Central memory CD4-positive, alpha-beta T cell (primary cell): ENCODE measurements at regions not wholly inside any gene's neighbourhood (a gene's known extent, or its start where the extent isn't known, plus 50 kb on each side); places are given as distances from the start of the nearest gene placed in this dataset.
"Not testable (repeated sequence)": the region's sequence is repeated elsewhere in the genome, so short reads cannot be mapped to it uniquely, and the experiment has no call there.

Experiments used
- DNase-seq: peaks from one replicate; pipeline ENCODE4 v3.0.0; 2022

DNA sequence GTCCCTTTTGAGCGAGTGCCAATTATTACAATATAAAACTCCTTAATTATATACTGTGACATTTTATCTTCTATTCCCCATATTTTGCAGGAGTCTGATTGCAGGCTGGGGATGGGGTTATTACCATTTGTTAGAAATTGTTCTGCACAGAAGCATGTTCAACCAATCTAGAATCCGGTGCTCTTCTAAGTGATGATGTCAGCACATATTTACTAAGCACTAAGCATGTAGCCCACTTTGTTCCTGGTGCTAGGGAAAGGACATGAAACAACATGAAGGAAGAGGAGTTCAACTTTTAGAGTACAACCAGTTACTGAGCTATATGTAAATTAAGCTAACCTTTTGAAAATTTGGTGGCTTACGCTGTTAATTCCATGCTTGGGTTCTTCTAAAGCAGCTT is 52.8 kb upstream of the IL1RAPL2 start:
- no peak for DNase-seq

DNA sequence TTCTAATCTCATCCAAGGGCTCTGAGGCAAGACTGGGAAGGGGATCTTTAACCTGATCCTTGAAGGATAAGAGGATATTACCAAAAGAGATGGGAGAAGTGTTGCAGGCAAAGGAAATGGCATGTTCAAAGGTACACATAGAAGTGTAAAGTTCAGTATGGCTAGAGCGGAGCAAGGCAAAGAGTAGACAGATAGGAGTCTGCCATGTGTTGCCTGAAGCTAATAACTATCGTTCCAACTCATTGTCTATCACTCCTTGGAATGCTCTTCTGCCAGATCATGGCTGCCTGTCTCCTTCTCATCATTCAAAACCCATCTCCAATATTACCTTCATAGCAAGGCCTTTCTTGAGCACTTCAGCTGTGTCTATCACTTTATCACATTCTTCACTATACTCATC is 55.2 kb upstream of the IL1RAPL2 start:
- DNase-seq: no peak

DNA sequence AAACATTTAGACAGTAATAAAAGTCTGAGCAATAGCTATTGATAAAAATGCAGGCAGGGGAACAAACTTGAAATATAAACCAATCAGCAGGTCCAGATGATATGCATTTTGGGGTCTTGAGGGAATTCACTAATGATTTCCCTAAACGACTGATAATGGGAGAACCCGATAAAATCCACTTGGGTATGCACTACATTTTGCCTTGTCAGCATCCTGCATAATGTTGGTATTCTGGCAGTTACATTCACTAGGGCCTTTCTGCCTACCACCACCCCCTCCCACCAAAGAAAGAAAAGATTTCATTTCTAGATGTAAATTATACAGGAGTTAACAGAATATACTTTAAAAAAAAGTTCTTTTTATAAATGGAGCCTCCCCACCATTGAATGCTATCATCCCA is 63.5 kb upstream of the IL1RAPL2 start:
- no peak for DNase-seq

DNA sequence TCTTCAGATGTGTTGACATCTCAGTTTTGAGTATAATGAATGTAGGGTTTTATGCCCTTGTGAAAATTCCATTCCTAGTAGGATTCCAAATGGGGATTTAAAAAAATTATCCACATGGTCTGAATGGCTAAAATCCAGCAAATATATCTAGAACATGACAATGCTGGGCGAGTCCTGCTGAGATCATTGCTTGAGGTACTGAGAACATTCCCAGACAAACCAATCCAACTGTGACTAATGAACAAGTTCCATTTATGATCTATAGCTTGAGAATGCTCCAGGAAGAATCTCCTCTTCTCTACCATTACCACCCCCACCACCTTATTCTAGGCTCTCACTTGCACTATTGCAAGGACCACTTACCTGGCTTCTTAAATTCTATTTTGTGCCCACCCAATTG is 77.2 kb upstream of the IL1RAPL2 start:
- DNase-seq: no peak

DNA sequence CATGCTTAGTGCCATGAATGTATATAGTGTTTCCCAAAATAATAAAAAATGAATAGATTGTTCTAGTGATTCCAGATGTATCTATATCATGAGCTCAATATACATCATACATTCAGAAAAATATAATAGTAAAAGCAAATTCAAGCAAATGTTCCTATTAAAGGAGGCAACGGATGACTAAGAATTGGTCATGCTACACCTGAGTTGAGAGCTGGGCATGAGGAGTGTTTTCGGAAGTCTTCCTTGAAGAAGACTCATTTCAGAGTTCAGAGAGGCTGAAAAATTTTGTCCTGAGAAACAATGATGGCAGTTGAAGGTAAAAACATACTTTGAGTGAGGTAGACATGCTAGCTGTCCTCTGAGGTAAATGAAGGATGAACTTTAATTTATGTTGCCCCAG is 79.3 kb upstream of the IL1RAPL2 start:
- no peak for DNase-seq

DNA sequence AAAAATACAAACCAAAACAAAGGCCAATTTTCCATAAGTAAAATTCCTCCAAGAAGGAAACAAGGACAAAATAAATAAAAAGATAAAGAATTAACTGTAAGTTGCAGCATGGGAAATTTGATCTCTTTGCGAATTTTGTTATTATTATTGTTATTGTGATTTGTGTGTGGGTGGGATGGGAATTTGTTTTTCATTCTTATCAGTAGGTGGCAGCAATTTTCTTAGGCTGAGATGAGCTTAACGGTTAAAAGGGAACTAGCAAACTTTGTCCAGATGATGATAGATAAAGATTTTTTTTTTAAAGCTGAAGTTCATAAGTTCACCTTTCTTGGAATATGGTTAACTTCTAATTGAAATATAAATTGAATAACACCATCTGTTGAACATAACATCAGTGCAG is 83.2 kb upstream of the IL1RAPL2 start:
- no peak for DNase-seq

DNA sequence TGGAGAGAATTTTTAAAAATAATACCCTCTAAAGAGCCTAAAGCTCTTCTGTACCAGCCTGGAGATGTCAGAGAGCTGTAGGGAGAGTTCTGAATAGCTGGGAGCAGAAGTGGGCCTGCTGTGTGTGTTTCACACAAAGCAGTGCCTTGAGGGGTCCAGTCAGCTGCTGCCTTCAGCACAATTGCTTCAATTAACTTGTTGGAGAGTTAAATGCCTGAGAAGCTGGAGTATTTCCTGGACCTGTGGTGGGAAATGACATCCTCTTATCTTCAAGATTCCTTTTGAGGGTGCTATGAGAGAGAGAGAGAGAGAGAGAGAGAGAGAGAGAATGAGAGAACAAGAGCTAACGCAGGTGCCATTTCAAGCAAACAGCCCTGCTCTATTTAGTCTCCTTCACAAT is 96.2 kb upstream of the IL1RAPL2 start:
- no peak for DNase-seq

DNA sequence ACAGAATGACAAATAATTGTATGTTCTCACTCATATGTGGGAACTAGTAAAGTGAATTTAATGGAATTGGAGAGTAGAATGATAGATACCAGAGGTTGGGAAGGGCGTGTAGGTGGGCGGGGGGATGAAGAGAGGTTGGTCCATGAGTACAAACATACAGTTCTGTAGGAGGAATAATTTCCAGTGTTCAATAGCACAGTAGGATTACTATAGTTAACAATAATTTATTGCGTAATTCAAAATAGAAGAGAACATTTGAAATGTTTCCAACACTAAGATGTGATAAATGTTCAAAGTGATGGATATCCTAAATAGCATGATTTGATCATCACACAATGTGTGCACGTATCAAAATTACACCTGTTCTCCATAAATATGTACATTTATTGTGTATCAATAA is 106.2 kb upstream of the IL1RAPL2 start:
- no peak for DNase-seq

DNA sequence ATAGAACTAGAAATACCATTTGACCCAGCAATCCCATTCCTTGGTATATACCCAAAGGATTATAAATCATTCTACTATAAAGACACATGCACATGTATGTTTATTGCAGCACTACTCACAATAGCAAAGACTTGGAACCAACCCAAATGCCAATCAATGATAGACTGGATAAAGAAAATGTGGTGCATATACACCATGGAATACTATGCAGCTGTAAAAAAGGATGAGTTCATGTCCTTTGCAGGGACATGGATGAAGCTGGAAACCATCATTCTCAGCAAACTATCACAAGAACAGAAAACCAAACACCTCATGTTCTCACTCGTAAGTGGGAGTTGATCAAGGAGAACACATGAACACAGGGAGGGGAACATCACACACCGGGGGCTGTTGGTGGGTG is 108.9 kb upstream of the IL1RAPL2 start:
- not testable (repeated sequence) for DNase-seq

DNA sequence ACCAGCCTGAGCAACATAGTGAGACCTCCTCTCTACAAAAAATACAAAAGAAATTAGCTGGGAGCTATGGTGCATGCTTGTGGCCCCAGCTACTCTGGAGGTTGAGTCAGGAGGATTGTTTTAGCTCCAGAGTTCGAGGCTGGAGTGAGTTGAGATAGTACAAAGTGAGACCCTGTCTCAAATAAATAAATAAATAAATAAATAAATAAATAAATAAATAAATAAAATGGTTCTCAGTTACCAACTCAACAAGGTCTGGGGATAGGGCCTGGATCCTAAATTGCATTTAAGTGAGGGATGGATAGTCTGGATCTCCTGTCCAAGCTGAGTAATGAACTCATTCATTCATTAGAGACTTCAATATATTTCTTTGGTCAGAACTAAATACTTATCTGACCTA is 115.7 kb upstream of the IL1RAPL2 start:
- DNase-seq: no peak

DNA sequence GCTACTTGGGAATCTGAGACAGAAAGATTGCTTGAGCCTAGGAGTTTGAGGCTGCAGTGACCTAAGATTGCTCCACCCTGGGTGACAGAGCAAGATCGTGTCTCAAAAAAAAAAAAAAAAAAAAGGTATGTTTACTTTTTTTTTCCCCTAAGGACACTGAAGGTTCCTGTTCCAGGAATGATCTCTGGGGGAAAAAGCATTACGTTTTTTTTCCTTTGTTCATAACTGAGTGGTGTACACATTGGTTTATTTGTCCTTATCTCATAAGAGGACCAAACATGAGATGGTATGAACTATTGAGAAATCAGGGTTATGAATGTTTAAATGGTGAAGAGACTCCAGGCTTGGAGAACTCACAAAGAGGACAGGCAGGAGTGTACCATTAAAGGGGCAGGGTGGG is 120.4 kb upstream of the IL1RAPL2 start:
- no peak for DNase-seq

DNA sequence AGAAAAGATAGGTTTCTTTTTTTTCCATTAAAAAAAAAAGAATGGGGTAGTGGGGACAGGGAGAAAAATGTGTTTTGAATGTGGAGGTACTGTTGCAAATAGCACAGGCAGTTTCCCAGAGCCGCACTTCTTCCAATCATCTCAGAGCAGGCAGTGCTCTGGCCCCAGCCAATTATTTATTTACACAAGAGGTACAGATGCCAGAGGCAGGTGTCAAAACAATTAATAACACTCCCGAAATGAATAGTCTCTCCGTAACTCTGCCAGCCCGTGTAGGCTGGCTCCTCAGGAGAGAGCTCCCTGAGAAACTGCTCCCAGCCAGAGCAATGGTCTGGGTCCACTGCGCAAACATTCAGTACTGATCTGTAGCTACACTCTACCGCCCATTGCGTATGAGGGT is 130.8 kb upstream of the IL1RAPL2 start:
- no peak for DNase-seq

DNA sequence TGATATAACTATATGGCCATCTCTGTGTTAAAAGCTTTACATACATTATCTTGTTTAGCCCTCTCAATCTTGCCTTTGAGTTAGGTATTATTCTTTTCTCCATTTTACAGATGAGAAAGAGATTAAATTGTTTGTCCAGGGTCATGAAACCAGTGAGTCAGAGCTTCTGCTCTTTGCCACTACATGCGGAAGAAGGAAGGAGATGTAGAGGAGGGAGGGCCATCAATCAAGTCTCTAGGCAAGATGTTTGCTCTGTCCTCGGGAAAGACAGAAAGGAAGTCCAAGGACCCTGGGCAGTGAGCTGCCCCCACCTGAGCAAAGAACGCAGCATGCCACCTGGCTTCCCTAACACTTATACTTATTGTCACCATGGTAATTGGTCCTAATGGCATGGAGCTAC is 133.7 kb upstream of the IL1RAPL2 start:
- DNase-seq: no peak

DNA sequence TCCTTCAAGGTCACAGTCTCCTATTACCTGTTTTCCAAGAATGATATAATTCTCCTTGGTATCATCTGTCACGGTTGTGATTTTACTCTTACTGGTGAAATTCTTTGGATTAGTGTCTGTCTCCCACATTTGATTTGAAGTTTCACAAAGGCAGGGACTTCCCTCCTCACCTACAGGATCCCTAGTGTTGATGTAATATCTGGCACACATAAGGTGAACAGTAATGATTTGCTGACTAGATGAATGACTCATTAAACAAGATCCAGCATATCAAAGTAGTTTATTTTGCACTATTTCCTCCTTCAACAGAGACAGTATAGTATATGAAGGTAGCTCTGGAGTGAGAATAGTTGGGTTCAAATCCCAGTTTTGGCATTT is 135.3 kb upstream of the IL1RAPL2 start:
- no peak for DNase-seq

DNA sequence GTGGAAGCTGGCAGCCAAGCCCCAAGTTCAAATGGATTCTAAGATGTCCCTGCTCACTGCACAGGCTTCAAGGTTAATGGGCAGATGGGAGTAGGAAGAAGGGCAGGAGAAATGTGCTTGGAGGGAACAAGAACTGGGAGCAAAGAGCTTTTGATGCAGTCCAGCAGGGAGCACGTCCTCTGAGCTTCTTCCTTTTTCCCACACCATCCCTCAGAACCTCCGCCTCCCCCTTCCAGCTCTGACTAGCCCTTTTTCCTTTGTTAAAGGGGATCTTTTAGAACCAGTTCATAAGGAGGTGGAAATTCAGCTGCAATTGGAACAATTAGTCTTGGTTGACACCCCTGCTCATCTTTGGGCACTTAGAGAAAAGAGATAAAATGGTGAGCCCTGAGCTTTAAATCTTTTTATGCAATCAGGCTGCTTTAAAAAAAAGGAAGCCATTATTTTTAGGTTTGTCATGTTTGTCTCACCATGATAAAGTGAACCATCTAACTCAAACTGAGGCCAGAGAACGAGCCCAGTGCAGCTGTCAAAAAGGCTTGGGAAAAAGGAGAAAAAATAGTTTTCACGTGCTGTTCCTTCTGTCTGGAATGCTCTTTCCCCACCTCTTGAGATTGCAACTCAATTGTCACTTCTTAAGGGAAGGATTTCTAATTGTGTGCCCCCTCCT is 135.8 kb upstream of the IL1RAPL2 start:
- DNase-seq: no peak

DNA sequence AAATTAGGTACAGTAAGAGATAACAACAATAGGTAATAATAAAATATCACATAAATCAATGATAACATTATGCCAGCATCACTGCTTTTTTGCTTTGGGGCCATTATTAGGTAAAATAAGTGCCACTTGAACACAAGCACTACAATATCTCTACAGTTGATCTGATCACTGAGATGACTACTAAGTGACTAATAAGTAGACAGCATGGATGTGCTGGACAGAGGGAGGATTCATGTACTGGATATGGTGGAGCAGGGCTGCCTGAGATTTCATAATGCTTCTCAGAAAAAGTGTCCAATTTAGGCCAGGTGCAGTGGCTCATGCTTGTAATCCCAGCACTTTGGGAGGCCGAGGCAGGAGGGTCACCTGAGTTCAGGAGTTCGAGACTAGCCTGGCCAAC is 137.8 kb upstream of the IL1RAPL2 start:
- DNase-seq: no peak

DNA sequence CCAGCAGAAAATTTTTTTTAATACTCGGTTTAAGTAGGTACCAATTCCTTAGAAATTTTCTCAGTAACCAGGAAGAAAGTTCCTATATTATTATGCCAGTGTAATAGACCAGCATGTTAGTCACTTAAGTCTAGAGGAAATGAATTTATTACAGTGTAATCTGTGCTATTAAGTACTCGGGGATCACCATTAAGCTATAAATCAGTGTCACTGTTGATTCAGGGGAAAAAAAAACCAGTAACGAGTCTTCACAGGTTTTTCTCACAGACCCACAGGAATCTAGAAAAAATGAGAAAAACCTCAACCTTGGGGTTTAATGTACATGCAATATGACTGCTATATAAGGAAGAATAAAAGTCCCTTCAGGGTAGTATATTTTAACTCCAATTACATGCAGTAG is 138.3 kb upstream of the IL1RAPL2 start:
- no peak for DNase-seq

DNA sequence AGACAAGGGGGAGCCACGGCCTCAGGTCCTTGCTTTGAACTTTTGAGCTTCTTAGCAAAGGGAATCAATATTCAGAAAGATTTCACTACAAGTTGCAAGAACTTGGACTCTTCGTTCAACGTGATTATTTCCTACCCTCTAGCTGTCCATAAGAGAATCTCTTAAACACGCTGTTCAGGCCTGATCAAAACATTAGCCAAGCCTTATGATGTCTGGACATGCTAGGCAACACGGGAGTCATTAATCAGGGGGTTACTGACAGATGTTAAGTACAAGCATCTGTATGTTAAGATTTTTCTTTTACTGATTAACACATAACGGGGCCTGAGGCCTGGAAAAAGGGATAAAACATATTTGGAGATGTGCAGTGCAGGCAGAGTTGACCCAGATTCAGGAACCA is 138.9 kb upstream of the IL1RAPL2 start:
- no peak for DNase-seq

DNA sequence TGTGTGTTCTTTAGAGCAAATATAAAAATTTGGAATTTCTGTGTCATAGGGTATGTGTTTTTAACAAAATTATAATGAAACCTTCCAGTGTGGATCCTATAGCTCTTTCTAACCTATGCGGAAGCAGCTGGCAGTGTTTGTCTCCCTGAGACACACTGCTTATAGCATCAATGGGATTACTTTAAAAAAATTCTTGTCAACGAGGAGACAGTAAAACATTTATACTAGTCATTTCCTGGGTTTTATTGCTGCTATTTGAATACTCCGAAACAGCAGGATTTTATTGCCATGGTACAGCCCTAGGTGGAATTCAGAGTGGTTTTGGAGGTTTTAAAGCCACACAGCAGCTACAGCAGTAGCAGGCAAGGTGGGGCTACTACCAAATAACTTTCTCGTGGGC is 145.1 kb upstream of the IL1RAPL2 start:
- DNase-seq: no peak

DNA sequence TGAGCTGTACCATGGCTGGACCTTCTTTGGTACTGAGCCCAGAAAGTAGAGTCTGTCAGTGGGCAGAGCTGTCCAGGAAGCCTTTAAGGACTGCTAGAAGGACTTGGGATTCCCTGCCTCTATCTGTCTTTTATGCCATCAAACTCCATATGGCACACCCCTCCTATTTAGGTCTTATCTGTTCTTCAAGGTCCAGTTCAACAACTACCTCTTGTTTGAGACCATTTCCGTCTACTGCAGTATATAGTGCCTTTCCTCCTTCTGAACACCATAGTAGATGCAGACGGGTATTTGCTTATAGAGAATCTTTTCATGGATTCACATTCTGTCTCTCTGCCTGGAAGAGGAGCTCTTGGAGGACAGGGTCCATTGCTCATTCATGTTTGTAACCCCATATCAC is 146.1 kb upstream of the IL1RAPL2 start:
- DNase-seq: no peak

DNA sequence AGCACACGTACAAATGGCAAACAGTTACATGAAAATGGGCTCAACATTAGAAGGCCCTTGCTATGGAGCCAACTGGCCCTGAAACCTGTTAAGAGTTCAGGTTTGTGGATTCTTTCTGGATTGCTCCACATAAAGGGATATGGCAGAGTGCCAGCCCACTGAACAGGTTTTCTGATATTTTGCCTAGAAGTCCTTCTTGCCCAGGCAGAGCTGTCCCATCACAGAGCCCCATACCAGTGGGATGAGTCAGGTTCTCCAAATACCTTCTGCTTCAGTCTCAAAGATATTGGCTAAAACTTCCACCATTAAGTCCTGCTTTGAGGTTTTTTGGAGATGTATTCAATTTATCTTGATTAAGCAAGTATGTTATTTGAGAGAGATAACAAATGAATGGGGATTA is 146.8 kb upstream of the IL1RAPL2 start:
- DNase-seq: no peak

DNA sequence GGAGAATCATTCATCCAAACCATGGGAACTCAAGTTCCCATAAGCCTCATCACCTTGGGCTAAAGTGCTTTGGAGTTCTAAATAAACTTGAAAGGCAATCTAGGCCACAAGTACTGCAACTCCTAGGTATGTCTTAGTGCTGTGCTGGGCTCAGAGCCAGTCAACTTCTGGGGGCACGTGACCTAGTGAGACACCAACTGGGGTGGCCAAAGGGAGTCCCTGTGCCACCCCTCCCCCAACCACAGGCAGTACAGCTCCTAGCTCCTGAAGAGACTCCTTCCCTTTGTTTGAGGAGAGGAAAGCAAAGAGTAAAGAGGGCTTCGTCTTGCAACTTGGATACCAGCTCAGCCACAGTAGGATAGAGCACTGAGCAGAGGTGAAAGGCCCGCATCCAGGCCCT is 154.2 kb upstream of the IL1RAPL2 start:
- no peak for DNase-seq

DNA sequence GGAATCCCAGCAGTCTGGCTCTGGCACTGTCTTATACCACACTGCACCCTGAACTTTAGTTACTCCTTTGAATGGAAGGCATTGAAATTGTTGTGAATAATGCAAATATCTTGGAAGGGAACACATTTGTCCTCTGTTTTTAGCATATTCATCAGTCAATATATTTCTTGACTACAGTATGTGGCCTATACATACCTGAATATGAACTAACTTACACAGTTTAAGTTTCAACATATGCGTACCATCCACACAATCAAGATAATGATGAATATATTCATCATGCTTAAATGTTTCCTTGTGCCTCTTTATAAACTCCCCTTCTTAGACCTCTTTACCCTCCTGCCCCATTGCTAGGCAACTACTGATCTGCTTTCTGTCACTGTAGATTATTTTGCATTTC is 145.7 kb upstream of the ESX1 start:
- no peak for DNase-seq

DNA sequence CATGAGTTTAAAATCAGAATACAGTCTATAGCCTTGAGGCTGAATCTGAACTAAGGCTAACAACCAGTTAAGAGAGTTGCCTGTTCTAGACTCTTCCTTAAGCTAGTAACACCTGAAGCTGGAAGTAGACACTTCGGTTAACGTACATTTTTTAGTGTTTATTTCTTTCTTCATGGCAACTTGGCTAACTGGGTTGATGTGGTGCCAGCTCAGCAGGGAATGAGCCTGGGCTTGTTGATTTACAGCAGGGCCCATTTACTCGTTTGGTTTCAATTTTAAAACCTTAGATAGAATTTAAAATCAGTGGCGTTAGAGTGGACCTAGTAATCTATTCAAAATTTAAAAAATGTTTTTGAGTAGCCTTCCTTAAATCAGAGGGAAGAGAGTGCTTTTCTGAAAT is 137.6 kb upstream of the ESX1 start:
- no peak for DNase-seq

DNA sequence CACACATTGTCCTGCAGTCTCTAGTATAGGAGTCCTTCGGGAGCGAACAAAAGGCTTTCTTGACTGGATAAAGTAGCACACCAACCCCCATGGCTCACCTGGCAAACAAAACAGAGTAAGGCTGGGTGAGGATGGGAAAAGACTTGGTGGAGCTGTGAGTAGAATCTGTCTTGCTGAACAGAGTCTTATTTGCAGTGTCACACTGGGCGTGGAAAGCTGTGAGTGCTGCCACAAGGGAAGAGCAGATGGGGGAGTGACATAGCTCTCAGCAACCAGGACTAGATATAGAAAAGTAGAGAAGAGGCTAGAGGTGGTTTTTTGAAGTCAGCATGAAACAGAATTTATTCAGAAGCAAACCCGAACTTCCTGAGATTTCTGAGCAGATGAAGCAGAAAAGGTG is 137.2 kb upstream of the ESX1 start:
- no peak for DNase-seq

DNA sequence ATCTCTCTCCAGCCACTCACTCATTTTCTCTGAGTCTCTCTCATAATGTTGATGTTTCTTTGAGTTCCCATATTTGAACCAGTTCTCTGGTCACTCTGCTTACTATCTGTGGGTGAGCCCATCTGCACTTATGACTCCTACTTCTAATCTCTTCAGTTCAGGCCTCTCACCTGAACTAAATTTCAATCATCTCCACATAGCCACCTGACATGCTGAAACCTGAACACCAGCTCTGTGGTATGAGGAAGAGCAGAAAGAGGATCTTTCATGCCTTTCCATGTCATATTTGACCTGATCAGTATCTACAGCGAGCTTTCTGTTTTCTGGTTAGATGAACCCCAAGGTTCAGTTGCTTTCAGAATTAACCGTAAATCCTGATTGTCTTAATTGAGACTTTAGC is 122.2 kb upstream of the ESX1 start:
- no peak for DNase-seq
